GM23248 (cell line): ENCODE measurements at regions not wholly inside any gene's neighbourhood (a gene's known extent, or its start where the extent isn't known, plus 50 kb on each side); places are given as distances from the start of the nearest gene placed in this dataset.

Experiments used
- DNase-seq: peaks from one replicate; pipeline ENCODE4 v3.0.0-alpha.2; 2015
- H2AFZ ChIP-seq: fragments of 200-600 bp; sonication (generic); 2 replicates; pipeline ENCODE4 v1.6.1; 2016; ENCODE audit warnings: antibody characterized with exemption
- H3F3A ChIP-seq: fragments of 200-600 bp; sonication (generic); 2 replicates; pipeline ENCODE4 v1.6.1; 2016; ENCODE audit warnings: mild to moderate bottlenecking, antibody characterized with exemption, mixed run types; ENCODE audit not compliant: insufficient read depth
- H3K27ac ChIP-seq: fragments of 200-600 bp; sonication (generic); 2 replicates; pipeline ENCODE4 v1.5.1; 2016; ENCODE audit warnings: mild to moderate bottlenecking
- H3K27me3 ChIP-seq: fragments of 200-600 bp; sonication (generic); replicated peaks from 2 replicates; pipeline ENCODE4 v1.6.1; 2016; ENCODE audit warnings: mild to moderate bottlenecking; ENCODE audit not compliant: insufficient read depth
- H3K36me3 ChIP-seq: fragments of 200-600 bp; sonication (generic); 2 replicates; pipeline ENCODE4 v1.6.1; 2016; ENCODE audit warnings: low read depth, mild to moderate bottlenecking
- H3K4me1 ChIP-seq: fragments of 200-600 bp; sonication (generic); 2 replicates; pipeline ENCODE4 v1.6.1; 2016; ENCODE audit warnings: mild to moderate bottlenecking; ENCODE audit not compliant: insufficient read depth
- H3K4me2 ChIP-seq: fragments of 200-600 bp; sonication (generic); one replicate; pipeline ENCODE4 v1.6.1; 2016; ENCODE audit warnings: mild to moderate bottlenecking; ENCODE audit not compliant: unreplicated experiment
- H3K4me3 ChIP-seq: fragments of 200-600 bp; sonication (generic); 2 replicates; pipeline ENCODE4 v1.5.1; 2016; ENCODE audit warnings: mild to moderate bottlenecking
- H3K79me2 ChIP-seq: fragments of 200-600 bp; sonication (generic); 2 replicates; pipeline ENCODE4 v1.6.1; 2016; ENCODE audit warnings: mild to moderate bottlenecking; ENCODE audit not compliant: insufficient read depth
- H3K9ac ChIP-seq: fragments of 200-600 bp; sonication (generic); 2 replicates; pipeline ENCODE4 v1.6.1; 2016; ENCODE audit warnings: mild to moderate bottlenecking
- H3K9me2 ChIP-seq: fragments of 200-600 bp; sonication (generic); 2 replicates; pipeline ENCODE4 v1.6.1; 2016; ENCODE audit warnings: mixed run types, mild to moderate bottlenecking, moderate library complexity; ENCODE audit not compliant: insufficient read depth
- H3K9me3 ChIP-seq: fragments of 200-600 bp; sonication (generic); one replicate; pipeline ENCODE4 v1.6.1; 2017; ENCODE audit warnings: low read depth
- H4K20me1 ChIP-seq: fragments of 200-600 bp; sonication (generic); 2 replicates; pipeline ENCODE4 v1.6.0; 2016; ENCODE audit not compliant: insufficient read depth
- EZH2 ChIP-seq: fragments of 200-600 bp; sonication (generic); IDR thresholded peaks from 2 replicates; pipeline ENCODE4 v1.6.1; 2018; ENCODE audit warnings: antibody characterized with exemption, mild to moderate bottlenecking; ENCODE audit not compliant: insufficient read depth, poor library complexity, severe bottlenecking
- EZH2phosphoT487 ChIP-seq: fragments of 200-600 bp; sonication (generic); IDR thresholded peaks from 2 replicates; pipeline ENCODE4 v1.6.1; 2018; ENCODE audit warnings: antibody characterized with exemption, moderate library complexity, mild to moderate bottlenecking, low read depth; ENCODE audit not compliant: insufficient read depth
- WGBS, 2 experiments: methylation state at CpG; one replicate each; pipeline ENCODE4 v1.1.6; 2015 to 2017; ENCODE audit warnings: low lambda C conversion rate in 2 of 2, low coverage in 1 of 2; ENCODE audit errors: missing lambda C conversion rate in 2 of 2; 5-methylcytosine and 5-hydroxymethylcytosine counted together
- in situ Hi-C: fragments of 300-500 bp; cut with MboI; formaldehyde crosslinking; loops from 2 replicates; pipeline ENCODE4 v1.15.0; 2020

DNA sequence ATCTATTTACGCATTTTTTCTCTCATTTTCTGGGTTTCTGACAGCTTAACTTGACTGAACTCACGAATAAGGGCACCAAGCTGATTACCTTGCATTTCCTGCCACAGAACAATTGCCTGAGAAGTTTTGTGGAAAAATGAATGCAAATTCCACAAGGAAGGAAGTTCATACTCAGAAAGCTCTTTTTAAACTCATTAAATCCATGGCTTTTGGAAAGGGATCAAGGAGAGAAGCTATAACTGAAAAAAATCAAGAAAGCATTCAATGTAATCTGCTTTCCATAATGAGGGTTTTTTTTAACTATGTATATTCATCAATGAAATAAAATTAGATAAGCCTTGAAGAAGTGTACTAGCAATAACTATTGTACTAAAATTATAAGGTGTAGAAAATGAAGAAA lies 252.5 kb downstream of the GPM6A start:
- no peaks in the 10 kb centered on the region for H3K36me3 ChIP-seq
- no peaks in the 10 kb centered on the region for H3K79me2 ChIP-seq
- DNase-seq, result no peak
- no peak overlapping the region for H3K27ac ChIP-seq
- no peak overlapping the region for H3K4me3 ChIP-seq
- no peaks in the 10 kb centered on the region for H3K27me3 ChIP-seq
- no peak overlapping the region for H2AFZ ChIP-seq
- H3K9me2 ChIP-seq, result no peaks in the 10 kb centered on the region
- 21 to 25% methylated on average over 2 of the region's 2 CpGs for WGBS, 2 experiments
- in situ Hi-C loops, result no loop called here
- no peak for TF ChIP-seq EZH2phosphoT487
- TF ChIP-seq EZH2, result no peak
- H3K4me2 ChIP-seq, result no peak overlapping the region
- H4K20me1 ChIP-seq, result no peaks in the 10 kb centered on the region
- H3K9me3 ChIP-seq, result no peaks in the 10 kb centered on the region
- H3K4me1 ChIP-seq, result no peaks in the 10 kb centered on the region
- H3K9ac ChIP-seq, result no peak overlapping the region
- H3F3A ChIP-seq, result no peaks in the 10 kb centered on the region

DNA sequence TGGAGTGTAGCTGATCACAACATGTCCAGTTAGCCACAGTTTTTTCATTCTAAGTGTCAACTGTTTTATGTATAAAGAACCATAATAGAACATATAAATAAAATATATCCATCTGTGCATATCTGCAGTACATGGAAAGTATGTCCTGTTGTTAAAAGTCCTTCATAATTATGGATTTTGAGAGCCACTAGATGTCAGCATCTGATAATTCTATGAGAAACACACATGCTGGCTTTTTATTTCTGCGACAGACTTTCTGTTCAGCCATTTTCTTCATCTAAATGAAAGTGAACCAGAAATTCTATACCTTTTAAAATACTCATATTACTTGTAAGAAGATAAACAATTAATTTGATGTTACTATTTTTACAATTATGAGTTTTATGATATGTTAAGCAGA lies 251.5 kb downstream of the GPM6A start:
- WGBS, 2 experiments, result 0 to 2% methylated on average over 1 of the region's 1 CpG
- no peak for TF ChIP-seq EZH2phosphoT487
- in situ Hi-C loops, result no loop called here
- Histone ChIP-seq H3K27me3 (no peaks in the 10 kb centered on the region), H3K4me2 (no peak overlapping the region), H3K9ac (no peak overlapping the region), H3K4me3 (no peak overlapping the region), H3K4me1 (no peaks in the 10 kb centered on the region), H3K79me2 (no peaks in the 10 kb centered on the region), H3K9me2 (no peaks in the 10 kb centered on the region), H3K36me3 (no peaks in the 10 kb centered on the region), H2AFZ (peak overlapping the region; percentile 38; the same call in 1 of the 2 replicates), H3K9me3 (no peaks in the 10 kb centered on the region), H4K20me1 (no peaks in the 10 kb centered on the region), H3F3A (no peaks in the 10 kb centered on the region), H3K27ac (no peak overlapping the region)
- DNase-seq, result peak; percentile 48

- WGBS, 2 experiments, result 8 to 11% methylated on average over 1 of the region's 1 CpG
- no peak overlapping the region for H2AFZ ChIP-seq
- H3K27ac ChIP-seq, result no peak overlapping the region
- H3K9ac ChIP-seq, result no peak overlapping the region
- in situ Hi-C loops, result no loop called here
- no peaks in the 10 kb centered on the region for H3K4me1 ChIP-seq
- no peaks in the 10 kb centered on the region for H3K9me3 ChIP-seq
- H3F3A ChIP-seq, result no peaks in the 10 kb centered on the region
- H3K4me3 ChIP-seq, result no peak overlapping the region
- no peak for DNase-seq
- H3K79me2 ChIP-seq, result no peaks in the 10 kb centered on the region
- no peaks in the 10 kb centered on the region for H3K9me2 ChIP-seq
- TF ChIP-seq EZH2, result no peak
- TF ChIP-seq EZH2phosphoT487, result no peak
- H4K20me1 ChIP-seq, result no peaks in the 10 kb centered on the region
- no peaks in the 10 kb centered on the region for H3K36me3 ChIP-seq
- no peaks in the 10 kb centered on the region for H3K27me3 ChIP-seq
- no peak overlapping the region for H3K4me2 ChIP-seq
Observed at GRCh38 chr4:175561696-175562095, 250.4 kb downstream of the GPM6A start.

DNA sequence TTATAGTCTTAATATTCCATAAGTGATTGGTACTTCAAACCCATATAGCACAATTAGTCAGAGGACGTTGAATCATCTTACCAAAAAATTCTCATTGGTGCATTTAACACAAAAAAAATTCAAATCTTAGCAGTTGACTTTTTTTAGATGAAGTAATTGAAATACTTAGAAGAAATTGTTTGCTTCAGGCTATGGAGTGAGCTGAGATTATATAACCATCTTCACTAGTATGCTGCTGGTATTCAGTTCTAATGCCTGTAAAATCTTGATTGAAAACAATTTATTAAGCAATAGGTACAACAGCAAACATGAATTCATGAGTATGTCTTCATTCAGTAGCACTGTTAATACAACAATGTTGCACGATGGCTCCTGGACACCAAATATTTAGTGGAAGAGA lies 250.0 kb downstream of the GPM6A start:
- H3K9me2 ChIP-seq, result no peaks in the 10 kb centered on the region
- WGBS, 2 experiments, result 30 to 38% methylated on average over 2 of the region's 2 CpGs
- no peak overlapping the region for H2AFZ ChIP-seq
- in situ Hi-C loops, result no loop called here
- H3K4me2 ChIP-seq, result no peak overlapping the region
- H3K9ac ChIP-seq, result no peak overlapping the region
- no peaks in the 10 kb centered on the region for H3K4me1 ChIP-seq
- H3K27ac ChIP-seq, result no peak overlapping the region
- H3K79me2 ChIP-seq, result no peaks in the 10 kb centered on the region
- H3F3A ChIP-seq, result no peaks in the 10 kb centered on the region
- TF ChIP-seq EZH2phosphoT487 (no peak), EZH2 (no peak)
- DNase-seq, result no peak
- H3K36me3 ChIP-seq, result no peaks in the 10 kb centered on the region
- H3K4me3 ChIP-seq, result no peak overlapping the region
- H3K9me3 ChIP-seq, result no peaks in the 10 kb centered on the region
- H4K20me1 ChIP-seq, result no peaks in the 10 kb centered on the region
- no peaks in the 10 kb centered on the region for H3K27me3 ChIP-seq

DNA sequence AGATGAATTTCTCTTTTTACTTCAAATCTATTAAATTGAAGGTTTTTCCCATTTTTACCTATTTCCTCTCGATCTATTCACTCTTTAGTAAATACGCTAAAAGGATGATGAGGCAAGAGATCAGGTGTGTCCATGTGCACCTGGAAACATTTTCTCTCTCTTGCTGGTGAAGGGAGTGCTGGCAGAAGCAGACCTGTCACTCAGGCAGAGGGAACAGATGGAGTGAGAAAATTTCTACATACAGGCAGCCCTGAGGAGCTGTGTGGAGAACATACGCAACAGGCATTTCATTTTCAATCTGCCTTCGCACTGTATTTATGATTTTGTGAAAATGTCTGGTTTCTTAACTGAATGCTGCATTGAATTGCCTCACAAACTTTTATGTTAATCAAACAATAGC lies 249.5 kb downstream of the GPM6A start:
- Histone ChIP-seq H3K36me3 (no peaks in the 10 kb centered on the region), H3K4me1 (no peaks in the 10 kb centered on the region), H3K4me3 (no peak overlapping the region), H3K27ac (no peak overlapping the region), H3K9me3 (no peaks in the 10 kb centered on the region), H3F3A (no peaks in the 10 kb centered on the region), H3K27me3 (no peaks in the 10 kb centered on the region), H3K4me2 (no peak overlapping the region), H3K9ac (no peak overlapping the region), H4K20me1 (no peaks in the 10 kb centered on the region), H2AFZ (no peak overlapping the region), H3K9me2 (no peaks in the 10 kb centered on the region), H3K79me2 (no peaks in the 10 kb centered on the region)
- no peak for DNase-seq
- in situ Hi-C loops, result no loop called here
- no peak for TF ChIP-seq EZH2phosphoT487
- TF ChIP-seq EZH2, result no peak
- 24 to 32% methylated on average over 4 of the region's 4 CpGs for WGBS, 2 experiments
